Neuron (in vitro differentiated cells): ENCODE measurements at regions not wholly inside any gene's neighbourhood (a gene's known extent, or its start where the extent isn't known, plus 50 kb on each side); places are given as distances from the start of the nearest gene placed in this dataset.
"Not testable (repeated sequence)": the region's sequence is repeated elsewhere in the genome, so short reads cannot be mapped to it uniquely, and the experiment has no call there.

Experiments
- H2AFZ ChIP-seq: one replicate; pipeline ENCODE4 v1.6.1; 2013; ENCODE audit warnings: low read depth, mild to moderate bottlenecking, inconsistent platforms, low read length, moderate library complexity
- H3K27me3 ChIP-seq: one replicate; pipeline ENCODE4 v1.6.1; 2013; ENCODE audit warnings: low read length; ENCODE audit not compliant: insufficient read depth
- H3K36me3 ChIP-seq: one replicate; pipeline ENCODE4 v1.6.1; 2013; ENCODE audit warnings: low read length; ENCODE audit not compliant: insufficient read depth
- H3K4me1 ChIP-seq: one replicate; pipeline ENCODE4 v1.6.1; 2013; ENCODE audit warnings: low read length; ENCODE audit not compliant: insufficient read depth
- H3K4me3 ChIP-seq: 2 replicates; pipeline ENCODE4 v1.5.1; 2013; ENCODE audit warnings: mild to moderate bottlenecking, low read length, moderate library complexity
- H3K9me3 ChIP-seq: one replicate; pipeline ENCODE4 v1.6.1; 2013; ENCODE audit warnings: low read length

DNA sequence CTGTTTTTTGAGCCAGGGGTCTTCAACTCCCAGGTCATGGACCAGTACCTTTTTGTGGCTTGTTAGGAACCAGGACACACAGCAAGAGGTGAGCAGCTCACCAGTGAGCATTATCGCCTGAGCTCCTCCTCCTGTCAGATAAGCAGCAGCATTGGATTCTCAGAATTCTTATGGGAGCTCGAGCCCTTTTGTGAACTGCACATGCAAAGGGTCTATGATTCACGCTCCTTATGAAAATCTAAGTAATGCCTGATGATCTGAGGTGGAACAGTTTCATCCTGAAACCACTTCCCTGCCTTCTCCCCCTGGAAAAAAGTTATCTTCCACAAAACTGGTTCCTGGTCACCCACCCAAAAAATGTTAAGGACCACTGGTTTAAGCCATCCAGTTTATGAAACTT is 1047.6 kb downstream of the OTOL1 start:
- no peaks in the 10 kb centered on the region for H3K9me3 ChIP-seq
- H3K36me3 ChIP-seq, result no peaks in the 10 kb centered on the region
- H3K27me3 ChIP-seq, result no peaks in the 10 kb centered on the region
- H2AFZ ChIP-seq, result no peak overlapping the region
- no peaks in the 10 kb centered on the region for H3K4me1 ChIP-seq
- H3K4me3 ChIP-seq, result no peak overlapping the region

DNA sequence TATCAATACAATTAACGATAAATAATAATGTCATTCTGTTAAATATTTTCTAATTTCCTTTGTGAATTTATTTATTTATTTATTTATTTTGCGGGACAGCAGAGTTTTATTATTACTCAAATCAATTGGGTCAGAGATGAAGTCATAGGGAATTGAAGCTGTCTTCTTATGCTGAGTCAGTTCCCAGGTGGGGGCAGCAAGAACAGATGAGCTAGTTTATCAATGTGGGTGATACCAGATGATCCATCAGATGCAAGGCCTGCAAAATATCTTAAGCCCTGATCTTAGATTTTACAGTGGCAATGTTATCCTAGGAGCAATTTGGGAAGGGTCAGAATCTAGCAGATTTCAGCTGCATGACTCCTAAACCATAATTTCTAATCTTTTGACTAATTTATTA is 1050.3 kb downstream of the OTOL1 start:
- Histone ChIP-seq H3K36me3 (no peaks in the 10 kb centered on the region), H3K27me3 (no peaks in the 10 kb centered on the region), H2AFZ (no peak overlapping the region), H3K4me1 (no peaks in the 10 kb centered on the region), H3K4me3 (no peak overlapping the region), H3K9me3 (no peaks in the 10 kb centered on the region)

DNA sequence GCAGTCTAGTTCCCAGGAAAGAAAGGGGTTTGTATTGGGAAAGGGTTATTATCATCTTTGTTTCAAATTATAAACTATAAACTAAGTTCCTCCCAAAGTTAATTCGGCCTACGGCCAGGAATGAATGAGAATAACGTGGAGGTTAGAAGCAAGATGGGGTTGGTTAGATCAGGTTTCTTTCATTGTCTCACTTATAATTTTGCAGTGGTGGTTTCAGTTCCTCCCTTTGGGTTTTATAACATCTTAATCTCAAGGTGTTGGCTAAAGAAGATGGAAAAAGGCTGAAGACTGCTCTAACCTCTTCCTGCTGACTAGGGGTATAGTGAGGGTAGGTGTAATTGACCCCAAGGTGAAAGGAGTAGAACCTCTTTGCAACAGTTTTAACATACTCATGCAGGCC is 1050.7 kb downstream of the OTOL1 start:
- Histone ChIP-seq H2AFZ (no peak overlapping the region), H3K36me3 (no peaks in the 10 kb centered on the region), H3K4me3 (no peak overlapping the region), H3K9me3 (no peaks in the 10 kb centered on the region), H3K27me3 (no peaks in the 10 kb centered on the region), H3K4me1 (no peaks in the 10 kb centered on the region)

DNA sequence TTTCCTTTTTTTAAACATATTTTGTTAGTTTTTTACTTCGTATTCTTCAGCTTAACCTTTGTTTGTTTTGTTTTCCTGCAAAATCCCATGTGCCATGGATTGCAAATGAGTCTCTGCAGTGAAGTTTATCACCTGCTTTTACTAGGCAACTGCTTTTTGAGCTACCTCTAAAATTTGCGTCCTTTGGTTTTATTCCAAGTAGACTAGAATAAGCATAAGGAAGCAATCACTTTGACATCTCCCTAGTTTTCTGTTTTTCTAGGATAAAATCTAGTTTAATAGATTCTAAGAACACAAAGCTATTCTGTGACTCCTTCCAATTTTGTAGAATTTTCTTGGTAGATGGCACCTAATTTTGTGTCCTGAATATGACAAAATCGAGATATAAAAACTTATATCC is 1059.2 kb downstream of the OTOL1 start:
- no peak overlapping the region for H3K4me3 ChIP-seq
- no peaks in the 10 kb centered on the region for H3K4me1 ChIP-seq
- H2AFZ ChIP-seq, result no peak overlapping the region
- no peaks in the 10 kb centered on the region for H3K27me3 ChIP-seq
- H3K9me3 ChIP-seq, result no peaks in the 10 kb centered on the region
- no peaks in the 10 kb centered on the region for H3K36me3 ChIP-seq

- Histone ChIP-seq H3K36me3 (no peaks in the 10 kb centered on the region), H3K9me3 (no peaks in the 10 kb centered on the region), H3K4me1 (no peaks in the 10 kb centered on the region), H3K4me3 (no peak overlapping the region), H3K27me3 (no peaks in the 10 kb centered on the region), H2AFZ (no peak overlapping the region)
Observed at GRCh38 chr3:162558016-162558415, 1061.4 kb downstream of the OTOL1 start.

GRCh38 chr3:162568706-162569105 is 1072.1 kb downstream of the OTOL1 start:
- Histone ChIP-seq H3K9me3 (no peaks in the 10 kb centered on the region), H3K4me3 (no peak overlapping the region), H3K36me3 (no peaks in the 10 kb centered on the region), H3K27me3 (no peaks in the 10 kb centered on the region), H2AFZ (no peak overlapping the region), H3K4me1 (no peaks in the 10 kb centered on the region)

DNA sequence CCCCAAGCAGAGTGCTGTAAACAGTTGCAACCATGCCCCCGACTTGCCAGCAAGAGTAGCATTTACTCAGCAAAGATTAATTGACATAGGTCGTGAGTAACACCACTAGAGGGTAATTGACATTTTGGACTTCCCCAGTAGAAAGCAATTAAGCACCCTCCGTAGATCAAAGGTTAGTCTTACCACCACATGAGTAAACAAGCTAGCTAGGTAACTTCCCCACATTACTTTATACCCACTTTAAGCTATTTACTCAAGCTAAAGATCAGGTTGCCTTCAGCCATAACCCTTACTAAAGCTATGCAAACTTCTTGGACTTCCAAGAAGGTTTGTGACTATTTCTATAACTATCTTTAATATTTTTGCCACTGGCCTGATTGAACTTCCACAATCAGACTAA is 1072.7 kb downstream of the OTOL1 start:
- H3K27me3 ChIP-seq, result no peaks in the 10 kb centered on the region
- no peaks in the 10 kb centered on the region for H3K9me3 ChIP-seq
- H3K4me1 ChIP-seq, result no peaks in the 10 kb centered on the region
- no peak overlapping the region for H3K4me3 ChIP-seq
- H2AFZ ChIP-seq, result no peak overlapping the region
- H3K36me3 ChIP-seq, result no peaks in the 10 kb centered on the region

DNA sequence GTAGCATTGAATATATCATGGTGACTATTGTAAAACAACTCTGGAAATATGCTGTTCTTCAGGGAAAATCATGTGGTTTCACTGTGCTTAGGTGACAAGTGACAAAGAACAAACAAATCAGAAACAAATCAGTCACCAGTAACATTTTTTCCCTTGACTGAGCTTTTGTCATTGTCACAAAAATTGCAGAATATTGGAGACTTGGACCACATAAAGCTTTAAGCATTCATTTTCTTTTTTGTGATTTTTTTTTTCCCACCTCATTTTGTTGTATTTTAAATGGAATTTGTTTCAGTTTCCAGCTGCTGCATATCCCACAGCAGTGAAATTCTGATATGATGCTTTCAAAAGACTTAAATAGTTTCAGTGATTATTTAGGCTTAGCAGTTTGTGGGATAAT is 1088.4 kb downstream of the OTOL1 start:
- Histone ChIP-seq H3K9me3 (no peaks in the 10 kb centered on the region), H3K27me3 (no peaks in the 10 kb centered on the region), H3K4me1 (no peaks in the 10 kb centered on the region), H3K36me3 (no peaks in the 10 kb centered on the region), H2AFZ (peak overlapping the region; percentile 23), H3K4me3 (no peak overlapping the region)

DNA sequence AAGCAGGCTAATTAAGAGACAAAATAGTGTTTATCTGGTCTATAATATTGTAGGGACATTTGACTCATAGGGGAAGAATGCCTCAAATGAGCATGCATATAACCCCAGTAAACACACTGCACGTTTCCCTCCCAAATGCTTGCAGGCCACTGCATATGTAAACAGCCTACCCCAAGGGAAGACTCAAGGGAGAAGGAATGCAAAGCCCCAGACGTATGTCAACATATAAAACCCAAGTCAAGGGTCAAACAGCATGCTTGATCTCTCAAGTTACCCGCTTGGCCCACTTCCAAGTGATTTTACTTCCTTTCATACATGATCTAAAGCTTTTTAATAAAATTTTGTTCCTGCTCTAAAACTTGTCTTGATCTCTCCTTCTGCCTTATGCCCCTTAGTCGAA is 1090.0 kb downstream of the OTOL1 start:
- Histone ChIP-seq H2AFZ (no peak overlapping the region), H3K4me3 (no peak overlapping the region), H3K36me3 (no peaks in the 10 kb centered on the region), H3K27me3 (no peaks in the 10 kb centered on the region), H3K9me3 (no peaks in the 10 kb centered on the region), H3K4me1 (no peaks in the 10 kb centered on the region)

DNA sequence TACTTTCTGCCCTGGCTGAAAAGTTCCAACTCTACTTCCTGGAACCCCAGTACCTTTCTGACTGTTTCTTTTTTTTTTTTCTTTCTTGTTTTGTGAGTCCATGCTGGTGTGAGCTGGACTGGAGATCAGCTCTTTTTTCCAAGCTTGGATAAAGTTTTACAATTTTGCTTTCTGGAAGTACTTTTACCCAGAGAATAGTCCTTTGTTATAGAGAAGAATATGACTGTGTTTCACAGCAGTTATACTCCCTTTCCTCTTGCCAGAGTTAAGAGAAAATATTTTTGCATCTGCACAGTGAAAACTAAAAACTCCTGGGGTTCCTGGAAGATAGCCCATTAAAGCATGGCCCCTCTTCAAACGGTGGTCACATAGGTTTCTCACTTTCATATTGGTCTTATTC is 1100.6 kb downstream of the OTOL1 start:
- H3K36me3 ChIP-seq, result no peaks in the 10 kb centered on the region
- peak overlapping the region; percentile 67 for H2AFZ ChIP-seq
- peaks cover 22% of the 10 kb centered on the region for H3K4me1 ChIP-seq
- H3K4me3 ChIP-seq, result no peak overlapping the region
- H3K9me3 ChIP-seq, result no peaks in the 10 kb centered on the region
- no peaks in the 10 kb centered on the region for H3K27me3 ChIP-seq

GRCh38 chr3:162598500-162598899 is 1101.9 kb downstream of the OTOL1 start:
- Histone ChIP-seq H3K4me1 (peaks cover 22% of the 10 kb centered on the region), H2AFZ (peak overlapping the region; percentile 77)
- not testable (repeated sequence) for H3K9me3 ChIP-seq, H3K36me3 ChIP-seq, H3K27me3 ChIP-seq, H3K4me3 ChIP-seq

DNA sequence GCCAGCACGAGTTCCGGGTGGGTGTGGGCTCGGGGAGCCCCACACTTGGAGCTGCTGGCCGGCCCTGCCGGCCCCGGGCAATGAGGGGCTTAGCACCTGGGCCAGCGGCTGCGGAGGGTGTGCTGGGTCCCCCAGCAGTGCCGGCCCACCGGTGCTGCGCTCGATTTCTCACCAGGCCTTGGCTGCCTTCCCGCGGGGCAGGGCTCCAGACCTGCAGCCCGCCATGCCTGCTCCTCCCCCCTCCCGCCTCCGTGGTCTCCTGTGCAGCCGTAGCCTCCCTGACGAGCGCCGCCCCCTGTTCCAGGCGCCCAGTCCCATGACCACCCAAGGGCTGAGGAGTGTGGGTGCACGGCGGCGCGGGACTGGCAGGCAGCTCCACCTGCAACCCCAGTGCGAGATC is 1103.1 kb downstream of the OTOL1 start:
- H3K4me3 ChIP-seq, result not testable (repeated sequence)

DNA sequence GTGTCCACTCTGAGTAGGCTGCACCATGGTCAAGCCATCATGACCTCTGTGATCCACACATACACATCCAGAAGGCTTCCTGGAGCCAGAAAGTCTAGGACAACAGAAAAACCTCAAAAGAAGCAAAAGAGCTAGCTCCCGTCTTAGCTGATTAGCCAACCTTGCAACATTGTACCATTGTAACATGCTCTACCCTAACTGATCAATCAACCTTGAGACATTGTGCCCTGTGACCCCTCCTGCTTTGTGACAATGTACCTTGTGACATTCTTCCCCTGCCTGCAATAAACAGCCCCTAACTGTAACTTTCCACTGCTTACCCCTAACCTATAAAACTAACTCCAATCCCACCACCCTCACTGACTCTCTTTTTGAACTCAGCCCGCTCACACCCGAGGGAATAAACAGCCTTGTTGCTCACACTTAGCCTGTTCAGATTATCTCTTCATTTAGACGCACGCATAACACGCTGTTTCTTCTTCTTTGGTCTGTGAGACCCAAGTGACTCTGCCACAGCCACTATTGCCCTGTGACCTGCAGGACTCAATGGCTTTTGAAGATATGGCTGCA is 1104.6 kb downstream of the OTOL1 start:
- Histone ChIP-seq H3K9me3 (no peaks in the 10 kb centered on the region), H3K36me3 (no peaks in the 10 kb centered on the region), H3K4me1 (peaks cover 22% of the 10 kb centered on the region), H2AFZ (no peak overlapping the region), H3K27me3 (no peaks in the 10 kb centered on the region), H3K4me3 (no peak overlapping the region)

More for the DNA sequence above, 1103.1 kb downstream of the OTOL1 start:
- H2AFZ ChIP-seq, H3K9me3 ChIP-seq, H3K36me3 ChIP-seq, H3K27me3 ChIP-seq: not testable (repeated sequence)
- H3K4me1 ChIP-seq, result peaks cover 22% of the 10 kb centered on the region

DNA sequence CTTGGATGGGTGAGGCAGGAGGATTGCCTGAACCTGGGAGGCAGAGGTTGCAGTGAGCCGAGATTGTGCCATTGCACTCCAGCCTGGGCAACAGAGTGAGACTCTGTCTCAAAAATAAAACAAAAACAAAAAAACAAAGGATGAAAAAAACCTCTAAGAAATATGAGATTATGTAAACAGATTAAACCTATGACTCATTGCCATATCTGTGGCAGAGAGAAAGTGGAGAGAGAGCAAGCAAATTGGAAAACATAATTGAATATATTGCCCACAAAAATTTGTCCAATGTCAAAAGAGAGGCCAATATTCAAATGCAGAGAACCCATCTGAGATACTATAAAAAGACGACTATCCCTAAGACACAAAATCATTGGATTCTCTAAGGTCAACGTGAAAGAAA is 1106.0 kb downstream of the OTOL1 start:
- Histone ChIP-seq H2AFZ (no peak overlapping the region), H3K27me3 (no peaks in the 10 kb centered on the region), H3K36me3 (no peaks in the 10 kb centered on the region), H3K9me3 (no peaks in the 10 kb centered on the region), H3K4me3 (no peak overlapping the region), H3K4me1 (peaks cover 14% of the 10 kb centered on the region)
